Sigmoid colon (tissue), 6 donors: ENCODE measurements at regions not wholly inside any gene's neighbourhood (a gene's known extent, or its start where the extent isn't known, plus 50 kb on each side); places are given as distances from the start of the nearest gene placed in this dataset.
"Not testable (repeated sequence)": the region's sequence is repeated elsewhere in the genome, so short reads cannot be mapped to it uniquely, and the experiment has no call there.

Experiments
- DNase-seq: peaks from one replicate; pipeline ENCODE4 v3.0.0-alpha.2; 2019
- H3K27ac ChIP-seq, 4 donors: fragments of 200-600 bp; sonication (generic); one replicate each; pipeline ENCODE4 v1.5.1; 2016 to 2019; ENCODE audit warnings: mild to moderate bottlenecking in 1 of 4
- H3K27me3 ChIP-seq, 3 donors: fragments of 200-600 bp; sonication (generic); one replicate each; pipeline ENCODE4 v1.5.1; 2019; ENCODE audit warnings: mild to moderate bottlenecking in 1 of 3
- H3K36me3 ChIP-seq, 4 donors: fragments of 200-600 bp; sonication (generic); one replicate each; pipeline ENCODE4 v1.5.1; 2016 to 2019
- H3K4me1 ChIP-seq, 4 donors: fragments of 200-600 bp; sonication (generic); one replicate each; pipeline ENCODE4 v1.5.1; 2017 to 2019
- H3K4me3 ChIP-seq, 4 donors: fragments of 200-600 bp; sonication (generic); one replicate each; pipeline ENCODE4 v1.5.1; 2017 to 2019; ENCODE audit warnings: mild to moderate bottlenecking in 2 of 4, moderate library complexity in 1 of 4
- H3K9me3 ChIP-seq, 4 donors: fragments of 200-600 bp in 3 of 4; sonication (generic) in 3 of 4; one replicate each; pipeline versions ENCODE4 v1.5.1 to v1.6.1; 2013 to 2019
- CTCF ChIP-seq, 4 experiments: fragments of 450-650 bp in 3 of 4; fragments of 200-600 bp in 1 of 4; IDR thresholded peaks; one replicate each; pipeline ENCODE4 v1.5.1; 2016 to 2019; ENCODE audit warnings: antibody characterized with exemption in 4 of 4, mild to moderate bottlenecking in 3 of 4, moderate library complexity in 2 of 4
- EP300 ChIP-seq, 4 donors: sonication (generic); formaldehyde crosslinking; IDR thresholded peaks; one replicate each; pipeline ENCODE4 v1.6.1; 2017; ENCODE audit warnings: antibody characterized with exemption in 4 of 4
- POLR2A ChIP-seq, 2 donors: fragments of 450-650 bp; IDR thresholded peaks; one replicate each; pipeline ENCODE4 v1.6.1; 2016; ENCODE audit warnings: antibody characterized with exemption in 2 of 2, mild to moderate bottlenecking in 2 of 2, moderate library complexity in 2 of 2
- POLR2AphosphoS5 ChIP-seq, 4 donors: sonication (generic); formaldehyde crosslinking; IDR thresholded peaks; one replicate each; pipeline ENCODE4 v1.6.1; 2017; ENCODE audit warnings: antibody characterized with exemption in 4 of 4
- WGBS, 2 donors: extraction: QIAGEN DNeasy Blood & Tissue Kit; methylation state at CpG; one replicate each; pipeline ENCODE4 v1.1.7; 2013; 5-methylcytosine and 5-hydroxymethylcytosine counted together
- intact Hi-C: fragments of 100-400 bp; cut with DNase I; formaldehyde crosslinking; loops from one replicate; pipeline ENCODE4 v1.15.1; 2023
- donor health status: healthy with polysubstance abuse.
- donor health status: healthy.

DNA sequence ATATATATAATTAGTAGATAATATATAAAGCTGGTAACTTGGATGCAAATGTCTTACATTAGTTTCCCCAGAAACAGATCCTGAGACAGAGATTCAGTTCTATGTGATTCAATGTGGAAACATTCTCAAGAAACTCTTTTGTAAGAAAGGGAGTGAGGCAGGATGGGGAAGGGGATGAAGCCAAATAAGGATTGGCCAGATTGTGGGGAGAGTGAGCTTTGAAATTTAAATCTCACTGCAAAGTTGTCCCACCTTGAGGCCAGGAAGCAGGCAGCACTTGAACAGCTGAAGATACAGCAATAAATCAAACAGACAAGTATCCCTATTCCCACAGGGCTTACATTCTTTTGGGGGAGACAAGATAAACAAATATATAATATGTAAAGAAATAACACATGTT lies 126.3 kb upstream of the HEY2 start:
- no peak overlapping the region for H3K4me3 ChIP-seq

DNA sequence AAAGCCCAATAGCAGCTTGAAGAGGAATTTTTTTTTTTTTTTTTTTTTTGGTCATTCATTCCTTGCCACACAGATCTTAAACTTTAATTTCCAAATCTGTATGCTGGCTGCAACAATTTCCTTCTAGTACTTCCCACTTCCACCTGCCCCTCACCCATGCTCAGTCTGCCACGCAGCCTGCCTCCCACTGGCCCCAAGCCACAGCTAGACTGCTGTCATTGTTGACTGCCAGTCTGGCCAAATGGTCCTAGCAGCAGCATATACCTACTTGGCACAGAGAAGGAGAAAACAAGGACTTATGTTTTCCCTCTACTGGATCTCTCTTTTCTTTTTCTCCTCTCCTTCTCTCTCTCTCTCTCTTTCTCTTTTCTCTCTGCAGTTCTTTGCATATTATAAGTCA lies 118.3 kb upstream of the HEY2 start:
- no peaks in the 10 kb centered on the region for H3K9me3 ChIP-seq
- intact Hi-C loops = no loop called here
- WGBS, 2 donors = 29 to 50% methylated on average over 1 of the region's 1 CpG
- no peak for TF ChIP-seq POLR2A (IDR thresholded peaks at IDR 0.05)
- no peak for TF ChIP-seq POLR2AphosphoS5 (IDR thresholded peaks at IDR 0.05)
- no peak for TF ChIP-seq CTCF (IDR thresholded peaks at IDR 0.05)
- TF ChIP-seq EP300 (IDR thresholded peaks at IDR 0.05) = no peak
- no peaks in the 10 kb centered on the region for H3K27me3 ChIP-seq
- H3K4me1 ChIP-seq = no peaks in the 10 kb centered on the region
- no peak overlapping the region for H3K27ac ChIP-seq
- no peaks in the 10 kb centered on the region for H3K36me3 ChIP-seq
- no peak overlapping the region for H3K4me3 ChIP-seq
- no peak for DNase-seq

More for the DNA sequence above, 126.3 kb upstream of the HEY2 start:
- TF ChIP-seq EP300 (IDR thresholded peaks at IDR 0.05) (no peak), CTCF (IDR thresholded peaks at IDR 0.05) (no peak), POLR2AphosphoS5 (IDR thresholded peaks at IDR 0.05) (no peak)
- no peaks in the 10 kb centered on the region for H3K4me1 ChIP-seq
- H3K27me3 ChIP-seq = no peaks in the 10 kb centered on the region
- no peak overlapping the region for H3K27ac ChIP-seq
- no peaks in the 10 kb centered on the region for H3K9me3 ChIP-seq
- intact Hi-C loops = no loop called here
- no peaks in the 10 kb centered on the region for H3K36me3 ChIP-seq
- DNase-seq = no peak

DNA sequence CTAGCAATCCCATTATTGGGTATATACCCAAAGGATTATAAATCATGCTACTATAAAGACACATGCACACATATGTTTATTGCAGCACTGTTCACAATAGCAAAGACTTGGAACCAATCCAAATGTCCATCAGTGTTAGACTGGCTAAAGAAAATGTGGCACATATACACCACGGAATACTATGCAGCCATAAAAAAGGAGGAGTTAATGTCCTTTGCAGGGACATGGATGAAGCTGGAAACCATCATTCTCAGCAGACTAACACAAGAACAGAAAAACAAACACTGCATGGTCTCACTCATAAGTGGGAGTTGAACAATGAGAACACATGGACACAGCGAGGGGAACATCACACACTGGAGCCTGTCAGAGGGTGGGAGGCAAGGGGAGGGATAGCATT lies 113.4 kb upstream of the HEY2 start:
- H3K4me1 ChIP-seq, H3K27me3 ChIP-seq, H3K4me3 ChIP-seq, H3K36me3 ChIP-seq, H3K27ac ChIP-seq, H3K9me3 ChIP-seq, intact Hi-C loops, DNase-seq: not testable (repeated sequence)
- 85 to 93% methylated on average over 2 of the region's 2 CpGs for WGBS, 2 donors

- Histone ChIP-seq H3K36me3 (no peaks in the 10 kb centered on the region), H3K4me3 (no peak overlapping the region), H3K9me3 (no peaks in the 10 kb centered on the region), H3K27ac (no peak overlapping the region), H3K4me1 (no peaks in the 10 kb centered on the region), H3K27me3 (no peaks in the 10 kb centered on the region)
- intact Hi-C loops = no loop called here
- 87 to 97% methylated on average over 1 of the region's 1 CpG for WGBS, 2 donors
- no peak for DNase-seq
- TF ChIP-seq EP300 (IDR thresholded peaks at IDR 0.05) (no peak), CTCF (IDR thresholded peaks at IDR 0.05) (no peak), POLR2A (IDR thresholded peaks at IDR 0.05) (no peak), POLR2AphosphoS5 (IDR thresholded peaks at IDR 0.05) (no peak)
Observed at GRCh38 chr6:125636671-125637070, 112.8 kb upstream of the HEY2 start.

GRCh38 chr6:125637207-125637606 lies 112.2 kb upstream of the HEY2 start:
- intact Hi-C loops = no loop called here
- DNase-seq = no peak
- no peaks in the 10 kb centered on the region for H3K9me3 ChIP-seq
- H3K27ac ChIP-seq = no peak overlapping the region
- no peak overlapping the region for H3K4me3 ChIP-seq
- no peaks in the 10 kb centered on the region for H3K36me3 ChIP-seq
- TF ChIP-seq CTCF (IDR thresholded peaks at IDR 0.05) = no peak
- TF ChIP-seq EP300 (IDR thresholded peaks at IDR 0.05) = no peak
- no peak for TF ChIP-seq POLR2AphosphoS5 (IDR thresholded peaks at IDR 0.05)
- TF ChIP-seq POLR2A (IDR thresholded peaks at IDR 0.05) = no peak
- no peaks in the 10 kb centered on the region for H3K4me1 ChIP-seq
- H3K27me3 ChIP-seq = no peaks in the 10 kb centered on the region
- WGBS, 2 donors = 81 to 86% methylated on average over 2 of the region's 2 CpGs
